Uterus (tissue), 3 donors: ENCODE measurements at regions not wholly inside any gene's neighbourhood (a gene's known extent, or its start where the extent isn't known, plus 50 kb on each side); places are given as distances from the start of the nearest gene placed in this dataset.
A peak's percentile ranks its signal among the peaks of the same experiment; 100 is the strongest.

Experiments
- DNase-seq, 2 donors: peaks; one replicate each; pipeline ENCODE4 v3.0.0-alpha.2; 2019 to 2020
- H3K27ac ChIP-seq, 2 donors: fragments of 200-600 bp; sonication (generic); 1 replicate in 1 of 2; 2 replicates in 1 of 2; pipeline ENCODE4 v1.5.1; 2016 to 2018
- H3K27me3 ChIP-seq, 2 donors: fragments of 200-600 bp; sonication (generic); one replicate each; pipeline ENCODE4 v1.5.1; 2018 to 2019; ENCODE audit warnings: control low read depth in 1 of 2
- H3K36me3 ChIP-seq, 2 donors: fragments of 200-600 bp; sonication (generic); one replicate each; pipeline ENCODE4 v1.5.1; 2019; ENCODE audit warnings: control low read depth in 1 of 2
- H3K4me1 ChIP-seq, 2 donors: fragments of 200-600 bp; sonication (generic); one replicate each; pipeline ENCODE4 v1.5.1; 2018 to 2019; ENCODE audit warnings: control low read depth in 1 of 2
- H3K4me3 ChIP-seq, 2 donors: fragments of 200-600 bp; sonication (generic); 1 replicate in 1 of 2; 2 replicates in 1 of 2; pipeline ENCODE4 v1.5.1; 2018 to 2019; ENCODE audit warnings: mild to moderate bottlenecking in 1 of 2
- H3K9me3 ChIP-seq, 2 donors: fragments of 200-600 bp; sonication (generic); one replicate each; pipeline ENCODE4 v1.5.1; 2019; ENCODE audit warnings: control low read depth in 1 of 2
- POLR2A ChIP-seq, 2 donors: fragments of 450-650 bp; IDR thresholded peaks; one replicate each; pipeline ENCODE4 v1.6.1; 2016; ENCODE audit warnings: antibody characterized with exemption in 2 of 2, mild to moderate bottlenecking in 1 of 2, moderate library complexity in 1 of 2
- intact Hi-C: fragments of 100-400 bp; cut with DNase I; formaldehyde crosslinking; loops from one replicate; pipeline ENCODE4 v1.15.1; 2023; ENCODE audit warnings: low total_unique reads
- TF ChIP-seq, protein P1 (sequence below), 4 experiments: fragments of 200-600 bp in 2 of 4; fragments of 450-650 bp in 2 of 4; sonication (generic) in 2 of 4; IDR thresholded peaks; one replicate each; pipeline ENCODE4 v1.5.1; 2016 to 2019; ENCODE audit warnings: antibody characterized with exemption in 4 of 4, mild to moderate bottlenecking in 2 of 4, moderate library complexity in 1 of 4
- donor health status: DM: yes; HTN: yes; CAD: no.

DNA sequence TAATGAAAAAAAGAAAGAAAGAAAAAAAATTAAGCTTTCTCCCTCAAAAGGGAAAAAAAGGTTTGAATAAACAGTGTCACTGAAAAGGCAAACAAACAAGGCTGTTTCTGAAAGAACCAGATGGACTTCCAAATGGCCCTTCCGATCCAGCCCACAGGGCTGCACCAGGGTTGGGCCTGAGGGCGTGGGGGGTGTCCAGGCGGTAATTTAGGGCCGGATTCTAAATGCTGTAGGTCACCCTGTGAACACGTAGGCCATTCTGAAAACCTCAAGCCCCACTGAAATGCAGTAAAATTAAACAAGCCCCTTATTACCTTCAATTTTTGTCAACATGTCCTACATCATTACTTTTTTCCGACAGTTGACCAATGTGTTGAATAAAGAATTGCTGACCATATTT is 132.1 kb downstream of the HSD17B3 start:
- Histone ChIP-seq H3K4me1 (no peaks in the 10 kb centered on the region), H3K4me3 (no peak overlapping the region), H3K27ac (peak overlapping the region in 1 of 2 donors; percentile 30), H3K36me3 (no peaks in the 10 kb centered on the region), H3K9me3 (no peaks in the 10 kb centered on the region), H3K27me3 (no peaks in the 10 kb centered on the region)
- intact Hi-C loops, result no loop called here
- TF ChIP-seq, protein P1, sequence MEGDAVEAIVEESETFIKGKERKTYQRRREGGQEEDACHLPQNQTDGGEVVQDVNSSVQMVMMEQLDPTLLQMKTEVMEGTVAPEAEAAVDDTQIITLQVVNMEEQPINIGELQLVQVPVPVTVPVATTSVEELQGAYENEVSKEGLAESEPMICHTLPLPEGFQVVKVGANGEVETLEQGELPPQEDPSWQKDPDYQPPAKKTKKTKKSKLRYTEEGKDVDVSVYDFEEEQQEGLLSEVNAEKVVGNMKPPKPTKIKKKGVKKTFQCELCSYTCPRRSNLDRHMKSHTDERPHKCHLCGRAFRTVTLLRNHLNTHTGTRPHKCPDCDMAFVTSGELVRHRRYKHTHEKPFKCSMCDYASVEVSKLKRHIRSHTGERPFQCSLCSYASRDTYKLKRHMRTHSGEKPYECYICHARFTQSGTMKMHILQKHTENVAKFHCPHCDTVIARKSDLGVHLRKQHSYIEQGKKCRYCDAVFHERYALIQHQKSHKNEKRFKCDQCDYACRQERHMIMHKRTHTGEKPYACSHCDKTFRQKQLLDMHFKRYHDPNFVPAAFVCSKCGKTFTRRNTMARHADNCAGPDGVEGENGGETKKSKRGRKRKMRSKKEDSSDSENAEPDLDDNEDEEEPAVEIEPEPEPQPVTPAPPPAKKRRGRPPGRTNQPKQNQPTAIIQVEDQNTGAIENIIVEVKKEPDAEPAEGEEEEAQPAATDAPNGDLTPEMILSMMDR (IDR thresholded peaks at IDR 0.05), result no peak
- TF ChIP-seq POLR2A (IDR thresholded peaks at IDR 0.05), result no peak
- DNase-seq, result no peak

DNA sequence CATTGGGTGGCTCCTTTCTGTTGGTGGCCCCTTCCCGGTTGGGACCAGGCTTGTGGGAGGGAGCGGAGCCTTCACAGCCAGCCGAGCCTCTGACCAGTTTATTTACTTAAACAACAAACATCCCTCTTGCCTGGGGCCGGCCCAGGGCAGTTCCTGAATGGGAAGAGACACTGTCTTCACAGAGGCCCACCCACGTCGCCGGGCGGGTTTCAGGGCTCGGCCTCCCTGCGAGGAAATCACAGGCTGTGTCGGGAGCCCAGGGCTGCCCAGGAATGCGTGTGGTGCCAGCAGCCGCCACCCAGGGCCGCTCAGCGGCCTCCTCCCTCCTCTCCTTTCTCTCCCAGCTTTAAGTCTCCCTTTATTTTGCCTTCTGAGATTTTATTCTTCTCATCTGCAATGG is 132.5 kb downstream of the HSD17B3 start:
- H3K36me3 ChIP-seq, result no peaks in the 10 kb centered on the region
- no peak for TF ChIP-seq POLR2A (IDR thresholded peaks at IDR 0.05)
- TF ChIP-seq, protein P1 (IDR thresholded peaks at IDR 0.05), result no peak
- no peaks in the 10 kb centered on the region for H3K27me3 ChIP-seq
- peak overlapping the region; percentile 24 to 30 for H3K27ac ChIP-seq
- intact Hi-C loops, result no loop called here
- H3K9me3 ChIP-seq, result no peaks in the 10 kb centered on the region
- no peak overlapping the region for H3K4me3 ChIP-seq
- no peak for DNase-seq
- H3K4me1 ChIP-seq, result no peaks in the 10 kb centered on the region

DNA sequence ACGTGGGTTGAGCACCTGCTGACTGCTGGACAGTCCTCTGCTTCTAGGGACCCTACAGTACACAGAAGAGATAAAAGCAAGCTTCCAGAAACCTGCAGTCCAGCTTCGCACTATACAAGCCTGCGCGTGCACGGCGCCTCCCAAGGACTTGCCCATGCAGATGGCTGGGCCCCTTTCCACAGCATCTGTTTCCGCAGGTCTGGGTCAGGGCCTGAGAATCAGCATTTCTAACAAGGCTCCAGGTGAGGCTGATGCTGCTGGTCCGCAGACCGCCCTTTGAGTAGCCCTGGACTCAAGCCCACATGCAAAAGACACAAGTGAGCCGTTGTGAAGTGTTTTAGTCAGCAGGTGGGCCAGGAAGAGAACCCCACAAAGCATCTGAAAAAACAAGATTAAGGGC is 133.1 kb downstream of the HSD17B3 start:
- intact Hi-C loops, result no loop called here
- no peaks in the 10 kb centered on the region for H3K36me3 ChIP-seq
- TF ChIP-seq, protein P1 (IDR thresholded peaks at IDR 0.05), result no peak
- H3K27ac ChIP-seq, result no peak overlapping the region
- H3K4me3 ChIP-seq, result no peak overlapping the region
- no peak for DNase-seq
- no peaks in the 10 kb centered on the region for H3K4me1 ChIP-seq
- H3K9me3 ChIP-seq, result no peaks in the 10 kb centered on the region
- no peaks in the 10 kb centered on the region for H3K27me3 ChIP-seq

DNA sequence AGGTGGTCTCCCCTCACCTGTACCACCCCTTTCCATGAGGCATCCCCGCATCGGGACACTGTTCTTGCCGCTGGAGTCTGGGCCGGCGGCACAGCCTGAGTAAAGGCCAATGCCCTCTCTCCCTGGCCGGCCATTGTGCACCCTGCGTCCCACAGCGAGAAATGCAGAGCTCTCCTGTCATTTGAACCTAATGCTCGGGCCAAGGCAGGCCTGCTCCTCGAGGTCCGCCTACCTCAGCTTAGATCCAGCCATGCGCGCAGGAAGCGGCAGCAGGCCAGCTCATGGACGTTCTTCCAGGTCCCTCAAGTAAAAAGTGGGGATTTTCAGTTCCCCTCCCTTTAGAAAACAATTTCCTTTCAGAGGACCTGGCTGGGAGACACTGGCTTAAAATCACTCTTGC is 135.0 kb downstream of the HSD17B3 start:
- intact Hi-C loops, result no loop called here

DNA sequence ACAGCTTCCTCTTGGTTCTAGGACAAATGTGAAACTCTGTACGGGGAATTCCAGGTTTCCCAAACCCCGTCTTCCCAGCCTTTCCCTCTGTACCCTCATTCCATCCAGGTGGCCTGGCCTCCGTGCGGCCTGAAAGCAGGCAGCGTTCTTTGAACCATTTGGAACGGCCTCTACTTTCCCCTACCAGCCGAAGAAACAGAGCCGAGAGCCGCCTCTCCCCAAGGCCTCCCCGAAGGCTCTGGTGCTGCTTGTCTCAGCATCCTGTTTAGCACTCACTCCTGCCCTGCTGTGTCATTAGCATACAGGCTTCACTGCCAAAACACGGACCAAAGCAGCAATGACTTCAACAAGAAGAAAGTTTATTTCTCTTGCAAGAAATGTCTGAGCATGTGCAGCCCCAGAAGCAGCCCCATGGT is 137.7 kb downstream of the HSD17B3 start:
- intact Hi-C loops, result no loop called here
- Histone ChIP-seq H3K36me3 (no peaks in the 10 kb centered on the region), H3K27me3 (no peaks in the 10 kb centered on the region), H3K9me3 (no peaks in the 10 kb centered on the region), H3K4me3 (no peak overlapping the region), H3K27ac (no peak overlapping the region), H3K4me1 (no peaks in the 10 kb centered on the region)
- no peak for DNase-seq
- TF ChIP-seq, protein P1 (IDR thresholded peaks at IDR 0.05), result no peak
- no peak for TF ChIP-seq POLR2A (IDR thresholded peaks at IDR 0.05)

More for the DNA sequence above, 135.0 kb downstream of the HSD17B3 start:
- H3K4me3 ChIP-seq, result no peak overlapping the region
- H3K4me1 ChIP-seq, result no peaks in the 10 kb centered on the region
- no peak for TF ChIP-seq POLR2A (IDR thresholded peaks at IDR 0.05)
- TF ChIP-seq, protein P1 (IDR thresholded peaks at IDR 0.05), result no peak
- no peak for DNase-seq
- no peaks in the 10 kb centered on the region for H3K27me3 ChIP-seq
- no peak overlapping the region for H3K27ac ChIP-seq
- H3K9me3 ChIP-seq, result no peaks in the 10 kb centered on the region
- H3K36me3 ChIP-seq, result no peaks in the 10 kb centered on the region
